PC-9 (cell line): ENCODE measurements at regions not wholly inside any gene's neighbourhood (a gene's known extent, or its start where the extent isn't known, plus 50 kb on each side); places are given as distances from the start of the nearest gene placed in this dataset.

Experiments
- EZH2 ChIP-seq: fragments of 200-600 bp; sonication (generic); IDR thresholded peaks from 2 replicates; pipeline ENCODE4 v1.8.0; 2017; ENCODE audit warnings: antibody characterized with exemption, low read depth
- TF ChIP-seq, protein P1 (sequence below): fragments of 200-600 bp; sonication (generic); conservative IDR thresholded peaks from 2 replicates; pipeline ENCODE4 v1.6.1; 2017; ENCODE audit warnings: mixed run types, antibody characterized with exemption, mild to moderate bottlenecking, moderate library complexity

- TF ChIP-seq, protein P1, sequence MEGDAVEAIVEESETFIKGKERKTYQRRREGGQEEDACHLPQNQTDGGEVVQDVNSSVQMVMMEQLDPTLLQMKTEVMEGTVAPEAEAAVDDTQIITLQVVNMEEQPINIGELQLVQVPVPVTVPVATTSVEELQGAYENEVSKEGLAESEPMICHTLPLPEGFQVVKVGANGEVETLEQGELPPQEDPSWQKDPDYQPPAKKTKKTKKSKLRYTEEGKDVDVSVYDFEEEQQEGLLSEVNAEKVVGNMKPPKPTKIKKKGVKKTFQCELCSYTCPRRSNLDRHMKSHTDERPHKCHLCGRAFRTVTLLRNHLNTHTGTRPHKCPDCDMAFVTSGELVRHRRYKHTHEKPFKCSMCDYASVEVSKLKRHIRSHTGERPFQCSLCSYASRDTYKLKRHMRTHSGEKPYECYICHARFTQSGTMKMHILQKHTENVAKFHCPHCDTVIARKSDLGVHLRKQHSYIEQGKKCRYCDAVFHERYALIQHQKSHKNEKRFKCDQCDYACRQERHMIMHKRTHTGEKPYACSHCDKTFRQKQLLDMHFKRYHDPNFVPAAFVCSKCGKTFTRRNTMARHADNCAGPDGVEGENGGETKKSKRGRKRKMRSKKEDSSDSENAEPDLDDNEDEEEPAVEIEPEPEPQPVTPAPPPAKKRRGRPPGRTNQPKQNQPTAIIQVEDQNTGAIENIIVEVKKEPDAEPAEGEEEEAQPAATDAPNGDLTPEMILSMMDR = no peak
- TF ChIP-seq EZH2 = no peak
Measured at GRCh38 chr12:42810006-42810405, 220.5 kb upstream of the PRICKLE1 start.
